Stimulated activated CD4-positive, alpha-beta T cell treated with anti-CD3 and anti-CD28 coated beads, Interleukin-2, amount 100 ng/mL, for 24 hours (primary cell): ENCODE measurements at regions not wholly inside any gene's neighbourhood (a gene's known extent, or its start where the extent isn't known, plus 50 kb on each side); places are given as distances from the start of the nearest gene placed in this dataset.

Experiments
- DNase-seq, 2 donors: peaks; one replicate each; pipeline ENCODE4 v3.0.0-alpha.2; 2020

GRCh38 chr2:43083710-43084698, 142.4 kb downstream of the ZFP36L2 start:
- DNase-seq: no peak

GRCh38 chr2:43082903-43083677, 143.3 kb downstream of the ZFP36L2 start:
- DNase-seq: no peak

GRCh38 chr2:43082111-43082894, 144.1 kb downstream of the ZFP36L2 start:
- no peak for DNase-seq

- DNase-seq: no peak
Measured at GRCh38 chr2:43081131-43081765, 145.2 kb downstream of the ZFP36L2 start.

GRCh38 chr2:43080571-43081021, 145.8 kb downstream of the ZFP36L2 start:
- DNase-seq: no peak

GRCh38 chr2:43078781-43079755, 147.3 kb downstream of the ZFP36L2 start:
- DNase-seq: no peak

GRCh38 chr2:43078301-43078700, 148.1 kb downstream of the ZFP36L2 start:
- DNase-seq: no peak

GRCh38 chr2:43077876-43078275, 148.5 kb downstream of the ZFP36L2 start:
- DNase-seq: no peak

GRCh38 chr2:43076676-43077075, 149.7 kb downstream of the ZFP36L2 start:
- DNase-seq: no peak

- no peak for DNase-seq
Measured at GRCh38 chr2:43075811-43076585, 150.4 kb downstream of the ZFP36L2 start.

GRCh38 chr2:43075054-43075593, 151.3 kb downstream of the ZFP36L2 start:
- DNase-seq: no peak

- no peak for DNase-seq
Measured at GRCh38 chr2:43074592-43075053, 151.8 kb downstream of the ZFP36L2 start.

- DNase-seq: no peak
Measured at GRCh38 chr2:43074052-43074451, 152.4 kb downstream of the ZFP36L2 start.

- DNase-seq: no peak
Measured at GRCh38 chr2:43073401-43073825, 153.0 kb downstream of the ZFP36L2 start.

- DNase-seq: no peak
Measured at GRCh38 chr2:43071599-43072550, 154.5 kb downstream of the ZFP36L2 start.

GRCh38 chr2:43070676-43071502, 155.5 kb downstream of the ZFP36L2 start:
- no peak for DNase-seq

GRCh38 chr2:43070030-43070429, 156.4 kb downstream of the ZFP36L2 start:
- DNase-seq: no peak
